ENCODE measurements at regions not wholly inside any gene's neighbourhood (a gene's known extent, or its start where the extent isn't known, plus 50 kb on each side); places are given as distances from the start of the nearest gene placed in this dataset.
"Not testable (repeated sequence)": the region's sequence is repeated elsewhere in the genome, so short reads cannot be mapped to it uniquely, and the experiment has no call there.

GRCh38 chr14:57060276-57060955 is 208.3 kb downstream of the EXOC5 start:
- no peak for DNase-seq

GRCh38 chr14:57058319-57058718 is 210.4 kb downstream of the EXOC5 start:
- DNase-seq, result no peak

- no peak for DNase-seq
These were observed 210.9 kb downstream of the EXOC5 start for GRCh38 chr14:57057803-57058202.

DNA sequence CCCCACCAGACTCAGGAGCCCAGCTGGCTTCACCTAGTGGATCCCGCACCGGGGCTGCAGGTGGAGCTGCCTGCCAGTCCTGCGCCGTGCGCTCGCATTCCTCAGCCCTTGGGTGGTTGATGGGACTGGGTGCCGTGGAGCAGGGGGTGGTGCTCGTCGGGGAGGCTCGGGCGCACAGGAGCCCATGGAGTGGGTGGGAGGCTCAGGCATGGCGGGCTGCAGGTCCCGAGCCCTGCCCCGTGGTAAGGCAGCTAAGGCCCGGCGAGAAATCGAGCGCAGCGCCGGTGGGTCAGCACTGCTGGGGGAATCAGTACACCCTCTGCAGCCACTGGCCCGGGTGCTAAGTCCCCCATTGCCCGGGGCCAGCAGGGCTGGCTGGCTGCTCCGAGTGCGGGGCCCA is 212.2 kb downstream of the EXOC5 start:
- not testable (repeated sequence) for DNase-seq

DNA sequence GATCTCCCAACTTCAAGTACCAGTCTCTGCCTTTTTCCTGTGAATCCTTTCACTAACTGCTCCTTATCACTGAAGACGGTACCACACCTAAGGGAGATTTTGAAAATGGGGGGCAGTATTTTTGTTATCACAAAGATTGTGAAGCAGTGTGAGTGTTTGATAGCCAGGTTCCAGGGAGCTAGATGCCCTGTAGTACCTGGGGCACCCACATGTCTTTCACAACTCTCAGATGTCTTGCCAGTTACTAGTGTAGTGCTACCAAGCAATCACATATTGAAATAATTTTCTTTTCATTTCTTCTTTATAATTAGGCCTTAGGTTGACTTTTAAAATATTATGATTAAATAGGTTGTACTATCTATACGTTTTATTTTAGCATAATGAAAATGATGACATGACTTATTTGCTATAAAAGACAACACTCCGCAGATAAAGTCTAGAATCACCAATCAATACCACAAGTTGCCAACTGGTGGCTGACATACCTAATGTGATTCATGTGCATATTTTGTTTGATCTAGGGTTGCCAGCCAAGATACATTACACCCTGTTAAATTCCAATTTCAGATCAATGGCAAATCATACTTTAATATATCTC is 215.9 kb downstream of the EXOC5 start:
- DNase-seq, result no peak

- DNase-seq, result no peak
These were observed 217.1 kb downstream of the EXOC5 start for GRCh38 chr14:57051633-57052032.

DNA sequence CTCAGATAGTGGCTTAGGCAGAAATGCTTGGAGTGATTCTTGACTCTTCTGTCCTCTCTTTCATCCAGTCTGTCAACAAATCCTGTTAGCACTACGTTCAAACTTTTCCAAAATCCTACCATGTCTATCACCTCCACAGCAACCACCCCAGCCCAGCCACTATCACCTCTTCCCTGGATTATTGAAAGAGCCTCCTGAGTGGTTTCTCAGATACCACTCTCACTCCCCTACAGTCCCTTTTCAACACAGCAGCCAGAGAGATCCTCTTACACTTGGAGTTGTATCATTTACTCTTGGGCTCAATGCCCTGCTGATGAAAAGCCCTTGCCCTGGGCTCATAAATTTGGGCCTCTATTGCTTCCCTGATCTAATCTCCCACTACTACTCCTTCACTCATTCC is 218.9 kb downstream of the EXOC5 start:
- DNase-seq, result no peak

DNA sequence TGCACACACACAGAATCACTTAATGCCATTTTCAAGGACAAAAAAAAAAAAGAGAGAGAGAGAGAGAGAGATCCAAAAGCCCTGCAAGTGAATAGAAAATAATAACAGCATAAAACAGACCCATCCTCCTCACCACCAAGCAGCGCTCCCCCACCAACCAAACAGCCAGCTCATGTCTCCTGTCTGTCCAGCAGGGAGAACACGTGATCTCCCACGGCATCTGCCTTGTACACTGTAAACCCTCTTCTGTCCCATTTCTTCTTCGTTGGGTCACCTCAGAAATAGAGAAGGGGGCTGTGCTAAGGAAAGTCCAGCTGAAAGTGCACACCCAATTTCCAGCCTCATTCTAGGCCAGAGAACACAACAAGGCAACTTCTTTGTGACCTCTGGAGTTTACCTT is 222.5 kb downstream of the EXOC5 start:
- DNase-seq, result no peak

DNA sequence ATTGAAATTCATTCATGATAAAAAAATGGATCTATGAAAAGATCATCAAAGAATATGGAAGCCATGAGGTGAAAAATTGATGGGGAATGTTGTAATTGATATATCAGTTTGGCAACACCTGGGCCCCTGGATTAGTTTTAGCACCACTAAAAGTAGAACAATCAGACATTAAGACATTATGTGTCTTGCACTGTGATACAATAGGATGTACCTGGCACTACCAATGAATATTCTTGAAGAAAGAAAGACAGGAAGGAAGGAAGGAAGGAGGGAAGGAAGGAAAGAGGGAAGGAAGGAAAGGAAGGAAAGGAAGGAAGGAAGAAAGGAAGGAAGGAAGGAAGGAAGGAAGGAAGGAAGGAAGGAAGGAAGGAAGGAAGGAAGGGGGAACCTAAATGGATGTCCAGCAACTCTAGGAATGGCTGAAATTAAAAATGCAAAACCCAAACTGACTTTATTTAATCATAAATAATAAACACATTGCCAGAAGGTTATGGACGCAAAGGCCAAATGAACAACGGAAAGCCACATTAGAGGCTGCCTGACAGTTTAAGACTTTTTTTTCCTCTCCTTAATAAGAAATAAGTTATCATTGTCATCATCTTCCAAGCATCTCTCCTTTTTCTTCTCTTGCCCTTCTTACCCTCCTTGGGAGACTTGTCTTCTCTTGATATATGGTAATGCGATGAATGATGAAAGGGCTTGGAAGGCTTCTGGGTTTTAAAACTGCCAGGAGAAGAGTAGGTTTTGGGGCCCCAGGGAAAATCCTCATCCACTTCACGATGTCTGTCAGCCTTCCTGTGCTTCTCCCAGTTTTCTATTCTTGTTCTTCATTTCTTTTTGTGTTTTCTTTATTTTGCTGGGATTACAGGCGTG is 224.4 kb downstream of the EXOC5 start:
- DNase-seq, result not testable (repeated sequence)

DNA sequence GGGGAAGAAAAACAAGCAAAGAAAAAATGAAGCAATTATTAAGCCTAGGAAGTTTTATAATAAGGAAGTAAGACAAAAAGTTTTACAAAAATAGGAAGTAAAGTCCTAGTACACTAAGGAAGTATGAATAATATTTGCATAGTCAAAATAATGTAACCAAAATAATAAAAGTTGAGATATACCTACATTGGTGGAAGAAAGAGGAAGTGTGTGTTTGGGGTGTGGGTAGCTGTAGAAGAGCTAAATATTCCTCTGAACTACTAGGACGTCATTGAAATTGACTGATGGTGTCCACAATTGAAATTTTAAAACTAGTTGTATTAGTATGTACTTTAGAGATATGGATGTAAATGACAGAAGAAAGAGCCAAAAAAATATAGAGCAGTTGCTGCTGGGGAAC is 228.4 kb upstream of the OTX2 start:
- DNase-seq, result no peak

GRCh38 chr14:57031474-57031873 is 221.2 kb upstream of the OTX2 start:
- no peak for DNase-seq

DNA sequence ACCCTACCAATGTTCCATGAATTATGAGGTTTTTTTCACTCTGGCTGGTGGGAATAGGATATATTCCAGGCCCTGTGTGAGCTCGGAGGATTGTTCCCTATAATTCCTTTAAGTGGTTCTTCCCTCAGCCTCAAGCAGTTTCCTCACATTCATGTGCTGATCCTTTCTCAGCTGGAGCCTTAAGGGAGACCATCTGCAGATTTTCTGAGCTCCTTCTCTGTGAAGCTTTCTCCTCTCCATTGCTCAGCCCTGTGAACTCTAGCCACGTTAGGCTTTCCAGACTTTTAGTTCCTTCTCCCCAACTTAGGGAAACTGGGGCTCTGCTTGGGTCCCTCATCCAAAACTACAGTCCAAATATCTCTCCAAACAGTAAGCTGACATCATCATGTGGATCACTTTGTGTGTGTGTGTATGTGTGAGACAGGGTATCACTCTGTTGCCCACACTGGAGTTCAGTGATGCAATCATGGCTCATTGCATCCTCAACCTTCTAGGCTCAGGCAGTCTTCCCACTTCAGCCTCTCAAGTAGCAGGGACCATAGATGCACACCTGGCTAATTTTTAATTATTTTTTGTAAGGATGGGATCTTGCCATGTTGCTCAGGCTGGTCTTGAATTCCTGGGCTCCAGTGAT is 219.5 kb upstream of the OTX2 start:
- no peak for DNase-seq

- DNase-seq, result no peak
These were observed 215.2 kb upstream of the OTX2 start for GRCh38 chr14:57025456-57025855.

DNA sequence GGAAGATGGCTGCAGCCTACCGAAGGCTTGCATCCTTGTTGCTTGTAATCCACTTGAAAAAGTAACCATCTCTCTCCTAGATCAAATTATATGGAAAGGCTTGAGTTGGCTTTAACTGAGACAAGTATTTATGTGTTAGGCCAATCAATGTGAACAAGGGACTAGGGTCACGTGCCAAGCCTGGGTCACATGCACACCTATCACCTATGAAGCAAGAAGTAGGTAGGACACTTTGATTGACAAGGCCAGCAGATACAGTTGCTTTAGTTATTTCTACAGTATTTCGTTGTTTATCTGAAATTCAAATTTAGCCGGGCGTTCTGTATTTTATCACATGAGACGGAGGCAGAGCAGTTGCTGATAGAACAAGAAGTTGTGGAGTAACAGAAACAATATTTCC is 212.3 kb upstream of the OTX2 start:
- DNase-seq, result no peak

DNA sequence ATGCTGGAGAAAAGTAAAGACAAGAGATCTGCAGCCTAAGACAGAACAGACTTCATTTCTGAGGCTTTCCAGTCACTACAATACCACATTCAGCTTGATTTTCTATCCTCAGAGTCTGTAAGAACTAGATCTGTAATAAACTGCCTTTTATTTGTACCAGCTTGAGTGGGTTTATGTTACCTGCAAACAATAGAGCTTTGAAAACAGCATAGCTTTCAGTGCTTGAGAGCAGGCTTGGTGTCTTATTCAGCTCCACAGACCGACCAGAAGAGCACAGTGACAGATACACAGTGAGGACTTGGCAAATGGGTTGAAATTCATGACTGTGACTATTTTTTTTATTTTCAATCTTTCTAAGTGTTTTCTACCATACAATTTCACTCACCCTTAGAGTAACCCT is 207.8 kb upstream of the OTX2 start:
- DNase-seq, result no peak

DNA sequence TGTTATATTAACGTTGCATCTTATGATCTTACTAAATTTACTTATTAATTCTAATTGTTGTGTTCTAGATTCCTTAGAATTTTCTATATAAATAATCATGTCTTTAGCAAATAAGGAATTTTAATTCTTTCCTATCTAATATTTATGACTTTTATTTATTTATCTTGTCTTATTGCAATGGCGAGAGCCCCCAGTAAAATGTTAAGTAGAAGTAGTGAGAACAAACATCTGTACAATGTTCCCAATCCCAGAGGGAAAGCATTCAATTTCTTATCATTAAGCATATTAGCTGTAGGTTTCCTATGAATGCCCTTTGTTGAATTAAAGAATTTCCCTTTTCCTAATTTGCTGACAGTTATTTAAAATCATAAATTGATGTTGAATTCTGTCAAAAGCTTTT is 203.7 kb upstream of the OTX2 start:
- no peak for DNase-seq

- no peak for DNase-seq
These were observed 199.6 kb upstream of the OTX2 start for GRCh38 chr14:57009585-57010515.

GRCh38 chr14:57008534-57008933 is 198.3 kb upstream of the OTX2 start:
- no peak for DNase-seq

- DNase-seq, result no peak
These were observed 188.4 kb upstream of the OTX2 start for GRCh38 chr14:56998728-56999127.

DNA sequence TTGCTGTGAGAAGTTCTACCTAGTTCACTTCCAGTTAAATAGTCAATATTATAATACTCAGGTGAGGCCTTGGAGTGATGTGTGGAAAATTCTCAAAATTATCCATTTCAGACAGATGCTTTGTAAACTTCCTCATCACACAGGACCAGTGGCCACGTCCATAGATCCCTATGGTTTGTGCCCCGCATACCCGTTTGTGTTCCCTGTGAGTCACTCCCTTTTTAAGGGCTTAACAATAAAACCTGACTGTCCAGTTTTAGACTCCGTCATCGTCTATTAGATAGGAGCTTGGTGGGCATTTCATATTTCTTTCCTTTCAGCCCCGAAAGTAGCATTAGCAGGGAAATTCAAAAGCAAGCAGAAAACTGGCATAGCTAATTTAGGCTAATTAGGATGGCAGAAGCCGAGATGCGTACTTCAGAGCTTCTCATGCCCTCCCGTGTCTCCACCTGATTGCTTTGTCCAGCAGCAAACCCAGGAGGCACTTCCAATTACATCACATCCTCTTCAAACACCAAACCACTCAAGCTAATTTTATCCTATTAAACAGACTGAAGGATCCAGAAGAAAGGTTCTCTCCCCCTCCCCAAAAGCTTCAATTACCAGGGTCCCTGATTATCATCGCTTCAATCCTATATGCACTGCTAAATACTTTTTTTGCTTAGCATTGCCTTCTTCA is 186.6 kb upstream of the OTX2 start:
- no peak for DNase-seq

DNA sequence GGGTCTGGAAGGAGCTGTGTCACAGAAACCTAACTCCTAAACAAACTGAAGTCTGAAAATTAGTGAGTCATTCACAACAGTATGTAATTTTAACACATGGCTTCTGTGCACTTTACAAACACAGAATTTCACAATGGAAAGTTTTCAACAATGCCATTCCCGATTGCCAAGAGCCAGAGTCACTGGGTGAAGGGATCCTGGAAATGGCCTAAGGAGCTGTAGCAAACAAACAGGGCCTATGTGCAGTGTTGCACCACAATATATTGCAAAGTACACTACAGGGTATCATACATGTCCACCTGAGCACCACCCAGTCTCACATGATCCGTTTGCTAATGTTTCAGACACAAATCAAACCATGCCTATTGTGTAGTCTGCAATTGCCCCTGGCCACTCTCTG is 184.7 kb upstream of the OTX2 start:
- no peak for DNase-seq

- DNase-seq, result no peak
These were observed 182.1 kb upstream of the OTX2 start for GRCh38 chr14:56992332-56992820.

Data from right forelimb (tissue), 1 donor.